ENCODE measurements at regions not wholly inside any gene's neighbourhood (a gene's known extent, or its start where the extent isn't known, plus 50 kb on each side); places are given as distances from the start of the nearest gene placed in this dataset.

DNA sequence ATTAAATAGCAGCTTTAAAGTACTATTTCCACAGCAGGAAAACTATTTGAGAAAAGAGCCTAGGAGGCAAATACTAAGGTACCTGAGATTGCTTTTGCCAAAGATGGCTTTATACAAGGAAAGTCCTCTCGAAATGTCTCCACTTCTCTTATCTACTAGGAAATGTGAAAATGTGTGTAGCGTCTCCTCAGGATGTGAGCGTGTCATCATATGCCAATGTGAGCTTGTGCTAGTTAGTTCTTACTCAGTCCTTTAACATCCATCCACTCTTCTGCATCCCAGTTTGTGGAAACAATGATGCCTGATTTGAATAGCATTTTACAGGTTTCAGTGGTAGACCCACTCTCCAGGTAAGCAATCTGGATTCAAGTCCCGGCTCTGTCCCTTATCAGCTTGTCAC lies 421.0 kb downstream of the DYNC2H1 start:
- DNase-seq (no peak), ATAC-seq (no peak)
- Histone ChIP-seq H3K4me3 (ENCODE audit: low read length) (no peak overlapping the region), H3K36me3 (ENCODE audit: control insufficient read depth, insufficient read depth, low read length) (no peaks in the 10 kb centered on the region), H3K27me3 (ENCODE audit: control insufficient read depth, insufficient read depth, low read length) (no peaks in the 10 kb centered on the region), H3K9me3 (ENCODE audit: control insufficient read depth, insufficient read depth, low read length) (no peaks in the 10 kb centered on the region), H3K27ac (ENCODE audit: low read length) (no peak overlapping the region), H3K4me1 (ENCODE audit: control insufficient read depth, insufficient read depth, low read length) (no peaks in the 10 kb centered on the region)
- Mint-ChIP-seq H3K4me1 (no peaks in the 10 kb centered on the region), H3K4me3 (no peak overlapping the region), H3K36me3 (no peaks in the 10 kb centered on the region), H3K27ac (no peak overlapping the region), H3K27me3 (ENCODE audit: low read depth in 2 of 2) (no peaks in the 10 kb centered on the region), H3K9me3 (peaks cover 3 to 5% of the 10 kb centered on the region in 2 donors)
- 93% methylated on average over 4 of the region's 4 CpGs for WGBS (ENCODE audit: insufficient coverage)
- TF ChIP-seq, protein P1, sequence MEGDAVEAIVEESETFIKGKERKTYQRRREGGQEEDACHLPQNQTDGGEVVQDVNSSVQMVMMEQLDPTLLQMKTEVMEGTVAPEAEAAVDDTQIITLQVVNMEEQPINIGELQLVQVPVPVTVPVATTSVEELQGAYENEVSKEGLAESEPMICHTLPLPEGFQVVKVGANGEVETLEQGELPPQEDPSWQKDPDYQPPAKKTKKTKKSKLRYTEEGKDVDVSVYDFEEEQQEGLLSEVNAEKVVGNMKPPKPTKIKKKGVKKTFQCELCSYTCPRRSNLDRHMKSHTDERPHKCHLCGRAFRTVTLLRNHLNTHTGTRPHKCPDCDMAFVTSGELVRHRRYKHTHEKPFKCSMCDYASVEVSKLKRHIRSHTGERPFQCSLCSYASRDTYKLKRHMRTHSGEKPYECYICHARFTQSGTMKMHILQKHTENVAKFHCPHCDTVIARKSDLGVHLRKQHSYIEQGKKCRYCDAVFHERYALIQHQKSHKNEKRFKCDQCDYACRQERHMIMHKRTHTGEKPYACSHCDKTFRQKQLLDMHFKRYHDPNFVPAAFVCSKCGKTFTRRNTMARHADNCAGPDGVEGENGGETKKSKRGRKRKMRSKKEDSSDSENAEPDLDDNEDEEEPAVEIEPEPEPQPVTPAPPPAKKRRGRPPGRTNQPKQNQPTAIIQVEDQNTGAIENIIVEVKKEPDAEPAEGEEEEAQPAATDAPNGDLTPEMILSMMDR (IDR thresholded peaks at IDR 0.05), result no peak
- intact Hi-C loops (cut with micrococcal nuclease), result no loop called here

DNA sequence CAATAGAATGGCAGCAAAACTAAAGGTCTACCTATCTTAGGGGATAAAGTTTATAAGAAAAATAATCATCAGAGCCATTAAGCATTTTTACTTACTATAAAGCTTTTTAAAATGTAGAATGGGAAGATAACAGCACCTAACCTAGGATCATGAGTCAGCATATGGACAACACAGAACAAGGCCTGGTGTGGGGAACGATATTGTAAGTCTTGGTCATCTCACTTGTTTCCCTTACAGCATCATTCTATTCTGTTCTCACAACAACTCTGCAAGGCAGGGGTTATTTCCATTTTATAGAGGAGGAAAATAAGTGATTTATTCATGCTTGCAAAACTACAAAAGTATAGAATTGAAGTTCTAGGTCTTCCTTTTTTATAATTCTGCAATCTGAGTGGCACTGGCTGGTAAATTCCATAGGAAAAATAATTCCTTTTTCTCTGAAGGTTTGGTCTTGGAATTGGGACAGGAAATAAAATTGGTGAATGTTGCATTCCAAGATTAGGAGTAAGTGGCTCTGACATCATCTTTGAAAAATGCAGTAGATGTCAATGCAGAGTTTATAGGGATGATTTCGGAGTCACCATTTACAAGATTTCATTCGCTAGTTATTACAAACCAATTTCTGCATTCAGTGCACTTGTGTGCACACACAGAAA lies 423.0 kb downstream of the DYNC2H1 start:
- Histone ChIP-seq H3K27ac (ENCODE audit: low read length) (no peak overlapping the region), H3K36me3 (ENCODE audit: control insufficient read depth, insufficient read depth, low read length) (no peaks in the 10 kb centered on the region), H3K27me3 (ENCODE audit: control insufficient read depth, insufficient read depth, low read length) (no peaks in the 10 kb centered on the region), H3K4me1 (ENCODE audit: control insufficient read depth, insufficient read depth, low read length) (no peaks in the 10 kb centered on the region), H3K4me3 (ENCODE audit: low read length) (no peak overlapping the region), H3K9me3 (ENCODE audit: control insufficient read depth, insufficient read depth, low read length) (no peaks in the 10 kb centered on the region)
- H3K27ac Mint-ChIP-seq, result no peak overlapping the region
- peaks cover 3 to 5% of the 10 kb centered on the region in 2 donors for H3K9me3 Mint-ChIP-seq
- TF ChIP-seq, protein P1 (IDR thresholded peaks at IDR 0.05), result no peak
- H3K4me3 Mint-ChIP-seq, result no peak overlapping the region
- intact Hi-C loops (cut with micrococcal nuclease), result no loop called here
- ATAC-seq (no peak), DNase-seq (no peak)
- H3K27me3 Mint-ChIP-seq (ENCODE audit: low read depth in 2 of 2), result no peaks in the 10 kb centered on the region
- no peaks in the 10 kb centered on the region for H3K4me1 Mint-ChIP-seq
- H3K36me3 Mint-ChIP-seq, result no peaks in the 10 kb centered on the region
- WGBS (ENCODE audit: insufficient coverage), result 100% methylated on average over 2 of the region's 3 CpGs

DNA sequence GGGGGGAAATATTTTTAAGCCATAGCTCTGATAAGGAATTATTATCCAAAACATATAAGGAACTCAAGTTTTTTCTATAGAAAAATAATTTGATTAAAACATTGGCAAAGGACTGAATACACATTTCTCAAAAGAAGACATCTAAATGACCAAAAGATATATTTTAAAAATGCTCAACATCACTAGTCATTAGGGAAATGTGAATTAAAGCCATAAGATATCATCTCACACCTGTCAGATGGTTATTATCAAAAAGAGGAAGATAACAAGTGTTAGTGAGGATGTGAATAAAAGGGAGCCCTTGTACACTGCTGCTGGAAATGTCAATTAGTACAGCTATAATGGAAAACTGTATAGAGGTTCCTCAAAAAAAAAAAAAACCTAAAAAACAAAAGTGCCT lies 425.0 kb downstream of the DYNC2H1 start:
- no peak overlapping the region for H3K4me3 ChIP-seq (ENCODE audit: low read length)
- no peaks in the 10 kb centered on the region for H3K36me3 ChIP-seq (ENCODE audit: control insufficient read depth, insufficient read depth, low read length)
- Mint-ChIP-seq H3K4me3 (no peak overlapping the region), H3K27me3 (ENCODE audit: low read depth in 2 of 2) (peaks cover 0 to 2% of the 10 kb centered on the region in 2 donors), H3K9me3 (peaks cover 3 to 5% of the 10 kb centered on the region in 2 donors), H3K36me3 (no peaks in the 10 kb centered on the region), H3K27ac (no peak overlapping the region), H3K4me1 (no peaks in the 10 kb centered on the region)
- no peaks in the 10 kb centered on the region for H3K9me3 ChIP-seq (ENCODE audit: control insufficient read depth, insufficient read depth, low read length)
- intact Hi-C loops (cut with micrococcal nuclease), result no loop called here
- ATAC-seq (no peak), DNase-seq (no peak)
- no peaks in the 10 kb centered on the region for H3K4me1 ChIP-seq (ENCODE audit: control insufficient read depth, insufficient read depth, low read length)
- H3K27ac ChIP-seq (ENCODE audit: low read length), result no peak overlapping the region
- TF ChIP-seq, protein P1 (IDR thresholded peaks at IDR 0.05), result no peak
- no peaks in the 10 kb centered on the region for H3K27me3 ChIP-seq (ENCODE audit: control insufficient read depth, insufficient read depth, low read length)

DNA sequence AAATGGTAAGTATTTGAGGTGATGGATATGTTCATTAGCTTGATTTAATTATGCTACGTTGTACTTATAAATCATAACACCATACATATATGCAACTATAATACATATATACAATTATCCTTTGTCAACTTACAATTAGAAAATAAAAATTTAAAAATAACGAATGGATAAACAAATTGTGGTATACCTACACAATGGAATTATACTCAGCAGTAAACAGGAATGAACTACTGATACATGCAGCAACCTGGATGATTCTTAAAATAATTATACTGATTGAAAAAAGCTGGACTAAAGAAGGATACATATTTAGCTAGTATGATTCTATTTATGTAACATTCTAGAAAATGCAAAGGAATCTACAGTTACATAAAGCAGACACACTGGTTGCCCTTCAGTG lies 425.7 kb downstream of the DYNC2H1 start:
- ATAC-seq (no peak), DNase-seq (no peak)
- H3K27ac ChIP-seq (ENCODE audit: low read length), result no peak overlapping the region
- intact Hi-C loops (cut with micrococcal nuclease), result no loop called here
- no peaks in the 10 kb centered on the region for H3K27me3 ChIP-seq (ENCODE audit: control insufficient read depth, insufficient read depth, low read length)
- no peaks in the 10 kb centered on the region for H3K36me3 ChIP-seq (ENCODE audit: control insufficient read depth, insufficient read depth, low read length)
- WGBS (ENCODE audit: insufficient coverage), result no CpG with 5 or more reads among the region's 2 CpGs
- no peaks in the 10 kb centered on the region for H3K4me1 Mint-ChIP-seq
- peaks cover 0 to 2% of the 10 kb centered on the region in 2 donors for H3K27me3 Mint-ChIP-seq (ENCODE audit: low read depth in 2 of 2)
- no peaks in the 10 kb centered on the region for H3K9me3 ChIP-seq (ENCODE audit: control insufficient read depth, insufficient read depth, low read length)
- no peak overlapping the region for H3K4me3 ChIP-seq (ENCODE audit: low read length)
- TF ChIP-seq, protein P1 (IDR thresholded peaks at IDR 0.05), result no peak
- peaks cover 3 to 5% of the 10 kb centered on the region in 2 donors for H3K9me3 Mint-ChIP-seq
- H3K36me3 Mint-ChIP-seq, result no peaks in the 10 kb centered on the region
- H3K4me3 Mint-ChIP-seq, result no peak overlapping the region
- no peaks in the 10 kb centered on the region for H3K4me1 ChIP-seq (ENCODE audit: control insufficient read depth, insufficient read depth, low read length)
- H3K27ac Mint-ChIP-seq, result no peak overlapping the region
